ENCODE measurements at regions not wholly inside any gene's neighbourhood (a gene's known extent, or its start where the extent isn't known, plus 50 kb on each side); places are given as distances from the start of the nearest gene placed in this dataset.
"Not testable (repeated sequence)": the region's sequence is repeated elsewhere in the genome, so short reads cannot be mapped to it uniquely, and the experiment has no call there.

DNA sequence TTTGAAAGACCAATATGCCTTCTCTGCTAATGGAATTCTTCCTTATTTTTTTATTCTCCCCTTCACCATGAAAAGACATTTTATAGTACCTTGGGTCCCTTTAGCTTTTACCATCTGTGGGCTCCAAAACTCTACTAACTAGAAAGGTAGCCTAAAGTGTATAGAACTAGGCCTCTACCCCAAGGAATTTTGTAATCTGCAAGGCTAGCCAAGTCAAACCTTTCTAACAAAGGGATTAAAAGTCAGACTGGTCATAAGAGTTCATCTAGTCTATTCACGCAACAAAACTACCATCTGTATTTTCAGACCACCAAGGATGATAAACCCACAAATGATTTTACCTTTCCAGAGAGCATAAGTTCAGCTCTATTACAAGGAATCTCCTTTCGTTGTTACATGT, 189.5 kb upstream of the DCAF8L1 start:
- Histone ChIP-seq H2BK15ac (replicated peaks; ENCODE audit: low read depth) (no peak overlapping the region), H3K79me2 (ENCODE audit: control insufficient read depth, insufficient read depth, low read length) (no peaks in the 10 kb centered on the region), H2AK5ac (ENCODE audit: low read length) (no peak overlapping the region), H3K79me1 (ENCODE audit: low read length) (no peaks in the 10 kb centered on the region), H4K5ac (ENCODE audit: low read length) (no peak overlapping the region), H3K27ac (ENCODE audit: low read depth, low read length) (no peak overlapping the region), H2BK5ac (ENCODE audit: low read length) (no peak overlapping the region), H3K9ac (ENCODE audit: low read length) (no peak overlapping the region), H3K23ac (ENCODE audit: low read length) (no peak overlapping the region), H3K4me1 (ENCODE audit: control insufficient read depth, low read depth, low read length) (no peaks in the 10 kb centered on the region), H3K4ac (ENCODE audit: low read depth, low read length) (no peak overlapping the region), H4K8ac (ENCODE audit: low read depth, low read length) (no peak overlapping the region), H3K18ac (ENCODE audit: low read length) (no peak overlapping the region), H3K36me3 (ENCODE audit: control insufficient read depth, insufficient read depth, low read length) (no peaks in the 10 kb centered on the region), H3K4me2 (ENCODE audit: low read length) (no peak overlapping the region), H3K4me3 (ENCODE audit: low read length) (no peak overlapping the region), H3K27me3 (ENCODE audit: insufficient read depth, low read length, poor library complexity) (no peaks in the 10 kb centered on the region), H2BK120ac (ENCODE audit: low read depth, low read length) (no peak overlapping the region), H3K56ac (ENCODE audit: low read length) (no peak overlapping the region)
- no peak for DNase-seq
- no CpG with 5 or more reads among the region's 2 CpGs for WGBS (ENCODE audit: extremely low coverage, insufficient coverage, low lambda C conversion rate)

DNA sequence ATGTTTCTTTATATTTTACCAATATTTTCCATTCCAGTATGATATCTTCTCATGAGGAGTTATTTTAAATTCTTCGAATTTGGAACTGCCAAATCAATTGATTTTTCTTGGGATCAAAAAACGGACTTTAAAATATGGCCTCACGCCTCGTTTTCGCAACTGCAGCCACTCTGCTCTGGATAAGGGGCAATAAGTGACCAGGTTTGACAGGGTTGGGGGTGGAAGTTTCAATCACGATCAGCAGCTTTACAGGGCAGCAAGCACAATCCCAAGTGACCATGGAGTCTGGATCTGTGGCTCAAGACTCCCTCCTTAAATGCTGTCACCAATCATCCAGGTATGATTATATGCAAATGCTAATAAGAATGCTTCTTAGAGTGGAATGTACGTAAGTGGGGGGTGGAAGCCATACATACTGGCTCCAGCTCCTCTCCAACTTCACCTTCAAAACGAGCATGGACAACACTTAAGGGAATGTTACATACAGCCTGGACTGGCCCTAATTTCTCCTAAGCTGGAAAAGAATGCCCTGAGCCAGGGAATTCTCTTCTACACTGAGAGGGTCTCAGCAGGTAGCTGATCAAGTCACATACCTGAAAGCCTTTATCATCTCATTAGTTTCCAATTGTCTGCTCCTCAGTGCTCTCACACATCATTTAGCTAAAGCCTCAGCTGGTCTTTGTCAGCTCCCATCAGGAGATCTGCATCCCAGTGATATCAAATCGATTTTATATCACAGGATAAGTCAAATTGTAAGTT, 176.9 kb upstream of the DCAF8L1 start:
- Histone ChIP-seq H3K4me2 (ENCODE audit: low read length) (no peak overlapping the region), H3K4me3 (ENCODE audit: low read length) (no peak overlapping the region), H3K9ac (ENCODE audit: low read length) (no peak overlapping the region), H3K4me1 (ENCODE audit: control insufficient read depth, low read depth, low read length) (peaks cover 2% of the 10 kb centered on the region), H3K56ac (ENCODE audit: low read length) (no peak overlapping the region), H3K4ac (ENCODE audit: low read depth, low read length) (no peak overlapping the region), H2BK15ac (replicated peaks; ENCODE audit: low read depth) (no peak overlapping the region), H3K27ac (ENCODE audit: low read depth, low read length) (no peak overlapping the region), H3K23ac (ENCODE audit: low read length) (no peak overlapping the region), H3K79me1 (ENCODE audit: low read length) (no peaks in the 10 kb centered on the region), H4K5ac (ENCODE audit: low read length) (no peak overlapping the region), H3K18ac (ENCODE audit: low read length) (no peak overlapping the region), H3K36me3 (ENCODE audit: control insufficient read depth, insufficient read depth, low read length) (no peaks in the 10 kb centered on the region), H2BK120ac (ENCODE audit: low read depth, low read length) (no peak overlapping the region), H3K27me3 (ENCODE audit: insufficient read depth, low read length, poor library complexity) (no peaks in the 10 kb centered on the region), H4K8ac (ENCODE audit: low read depth, low read length) (no peak overlapping the region), H2AK5ac (ENCODE audit: low read length) (no peak overlapping the region), H2BK5ac (ENCODE audit: low read length) (no peak overlapping the region), H3K79me2 (ENCODE audit: control insufficient read depth, insufficient read depth, low read length) (no peaks in the 10 kb centered on the region)
- no CpG with 5 or more reads among the region's 9 CpGs for WGBS (ENCODE audit: extremely low coverage, insufficient coverage, low lambda C conversion rate)
- DNase-seq = peak; percentile 89

DNA sequence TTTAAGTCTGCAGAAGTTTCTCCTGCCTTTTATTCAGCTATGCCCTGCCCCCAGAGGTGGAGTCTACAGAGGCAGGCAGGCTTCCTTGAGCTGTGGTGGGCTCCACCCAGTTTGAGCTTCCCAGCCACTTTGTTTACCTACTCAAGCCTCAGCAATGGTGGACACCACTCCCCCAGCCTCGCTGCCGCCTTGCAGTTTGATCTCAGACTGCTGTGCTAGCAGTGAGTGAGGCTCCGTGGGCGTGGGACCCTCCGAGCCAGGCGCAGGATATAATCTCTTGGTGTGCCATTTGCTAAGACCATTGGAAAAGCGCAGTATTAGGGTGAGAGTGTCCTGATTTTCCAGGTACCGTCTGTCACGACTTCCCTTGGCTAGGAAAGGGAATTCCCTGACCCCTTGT, 171.0 kb upstream of the DCAF8L1 start:
- not testable (repeated sequence) for H3K27me3 ChIP-seq (ENCODE audit: insufficient read depth, low read length, poor library complexity)

DNA sequence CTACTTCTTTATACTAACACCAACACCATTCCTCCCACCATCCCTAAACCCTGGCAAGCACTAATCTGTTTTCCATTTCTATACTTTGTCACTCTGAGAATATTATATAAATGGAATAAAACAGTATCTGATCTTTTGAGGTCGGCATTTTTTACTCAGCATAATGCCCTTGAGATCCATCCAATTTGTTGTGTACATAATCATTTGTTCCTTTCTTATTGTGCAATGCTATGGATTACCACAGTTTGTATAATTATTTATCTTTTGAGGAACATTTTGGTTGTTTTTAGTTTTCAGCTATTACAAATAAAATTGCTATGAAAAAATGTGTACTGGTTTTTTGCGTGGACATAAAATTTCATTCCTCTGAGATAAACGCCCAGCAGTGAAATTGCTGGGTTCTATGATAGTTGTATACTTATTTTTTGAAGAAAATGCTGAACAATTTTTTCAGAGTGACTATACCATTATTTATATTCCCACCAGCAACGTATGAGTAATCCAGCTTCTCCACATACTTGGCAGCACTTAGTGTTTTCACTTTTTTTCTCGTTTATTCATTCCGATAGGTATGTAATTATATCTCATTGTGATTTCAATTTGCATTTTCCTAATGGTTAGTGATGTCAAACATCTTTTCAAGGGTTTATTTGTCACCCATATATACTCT, 154.3 kb upstream of the DCAF8L1 start:
- Histone ChIP-seq H3K4me1 (ENCODE audit: control insufficient read depth, low read depth, low read length) (no peaks in the 10 kb centered on the region), H3K4me3 (ENCODE audit: low read length) (no peak overlapping the region), H3K79me1 (ENCODE audit: low read length) (no peaks in the 10 kb centered on the region), H3K4ac (ENCODE audit: low read depth, low read length) (no peak overlapping the region), H2AK5ac (ENCODE audit: low read length) (no peak overlapping the region), H2BK15ac (replicated peaks; ENCODE audit: low read depth) (no peak overlapping the region), H4K5ac (ENCODE audit: low read length) (no peak overlapping the region), H3K9ac (ENCODE audit: low read length) (no peak overlapping the region), H3K56ac (ENCODE audit: low read length) (no peak overlapping the region), H4K8ac (ENCODE audit: low read depth, low read length) (no peak overlapping the region), H2BK120ac (ENCODE audit: low read depth, low read length) (no peak overlapping the region), H2BK5ac (ENCODE audit: low read length) (no peak overlapping the region), H3K4me2 (ENCODE audit: low read length) (no peak overlapping the region), H3K36me3 (ENCODE audit: control insufficient read depth, insufficient read depth, low read length) (no peaks in the 10 kb centered on the region), H3K18ac (ENCODE audit: low read length) (no peak overlapping the region), H3K79me2 (ENCODE audit: control insufficient read depth, insufficient read depth, low read length) (no peaks in the 10 kb centered on the region), H3K23ac (ENCODE audit: low read length) (no peak overlapping the region), H3K27me3 (ENCODE audit: insufficient read depth, low read length, poor library complexity) (no peaks in the 10 kb centered on the region), H3K27ac (ENCODE audit: low read depth, low read length) (no peak overlapping the region)
- DNase-seq = no peak
- no CpG with 5 or more reads among the region's 6 CpGs for WGBS (ENCODE audit: extremely low coverage, insufficient coverage, low lambda C conversion rate)

More for the DNA sequence above, 171.0 kb upstream of the DCAF8L1 start:
- not testable (repeated sequence) for H2BK120ac ChIP-seq (ENCODE audit: low read depth, low read length); DNase-seq; H3K23ac ChIP-seq (ENCODE audit: low read length); H3K36me3 ChIP-seq (ENCODE audit: control insufficient read depth, insufficient read depth, low read length); H3K9ac ChIP-seq (ENCODE audit: low read length); H4K5ac ChIP-seq (ENCODE audit: low read length); H3K4me1 ChIP-seq (ENCODE audit: control insufficient read depth, low read depth, low read length); H3K56ac ChIP-seq (ENCODE audit: low read length); H3K4me3 ChIP-seq (ENCODE audit: low read length); H3K18ac ChIP-seq (ENCODE audit: low read length); H3K79me2 ChIP-seq (ENCODE audit: control insufficient read depth, insufficient read depth, low read length); H2BK15ac ChIP-seq (replicated peaks; ENCODE audit: low read depth); H3K4me2 ChIP-seq (ENCODE audit: low read length); H2AK5ac ChIP-seq (ENCODE audit: low read length); H2BK5ac ChIP-seq (ENCODE audit: low read length); H3K79me1 ChIP-seq (ENCODE audit: low read length); H4K8ac ChIP-seq (ENCODE audit: low read depth, low read length); H3K27ac ChIP-seq (ENCODE audit: low read depth, low read length); H3K4ac ChIP-seq (ENCODE audit: low read depth, low read length)
- no CpG with 5 or more reads among the region's 9 CpGs for WGBS (ENCODE audit: extremely low coverage, insufficient coverage, low lambda C conversion rate)

DNA sequence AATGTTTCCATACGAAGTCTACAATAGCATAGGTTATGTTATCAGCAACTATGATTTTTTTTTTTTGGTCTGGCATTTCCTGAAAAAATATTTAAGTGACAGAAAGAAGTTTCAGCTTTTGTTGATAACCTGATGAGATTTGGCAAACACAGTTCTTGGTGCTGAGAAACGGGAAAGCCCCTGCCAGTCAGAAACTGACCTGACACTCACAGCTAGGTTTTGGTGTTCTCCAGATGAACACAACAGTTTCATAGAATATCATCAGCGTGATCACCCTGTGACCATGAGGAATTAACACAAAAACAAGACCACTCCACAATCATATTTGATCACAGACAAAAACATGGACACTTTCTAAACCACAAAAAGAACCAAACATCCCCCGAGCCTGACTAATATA, 152.5 kb upstream of the DCAF8L1 start:
- Histone ChIP-seq H3K23ac (ENCODE audit: low read length) (no peak overlapping the region), H3K56ac (ENCODE audit: low read length) (no peak overlapping the region)
- WGBS (ENCODE audit: extremely low coverage, insufficient coverage, low lambda C conversion rate) = no CpG with 5 or more reads among the region's 4 CpGs

More for the DNA sequence above, 152.5 kb upstream of the DCAF8L1 start:
- Histone ChIP-seq H2BK15ac (replicated peaks; ENCODE audit: low read depth) (no peak overlapping the region), H4K5ac (ENCODE audit: low read length) (no peak overlapping the region), H2AK5ac (ENCODE audit: low read length) (no peak overlapping the region), H3K36me3 (ENCODE audit: control insufficient read depth, insufficient read depth, low read length) (no peaks in the 10 kb centered on the region), H3K79me2 (ENCODE audit: control insufficient read depth, insufficient read depth, low read length) (no peaks in the 10 kb centered on the region), H3K4ac (ENCODE audit: low read depth, low read length) (no peak overlapping the region), H3K18ac (ENCODE audit: low read length) (no peak overlapping the region), H3K4me3 (ENCODE audit: low read length) (no peak overlapping the region), H4K8ac (ENCODE audit: low read depth, low read length) (no peak overlapping the region), H3K9ac (ENCODE audit: low read length) (no peak overlapping the region), H3K4me2 (ENCODE audit: low read length) (no peak overlapping the region), H3K4me1 (ENCODE audit: control insufficient read depth, low read depth, low read length) (no peaks in the 10 kb centered on the region), H3K79me1 (ENCODE audit: low read length) (no peaks in the 10 kb centered on the region), H3K27me3 (ENCODE audit: insufficient read depth, low read length, poor library complexity) (no peaks in the 10 kb centered on the region), H2BK5ac (ENCODE audit: low read length) (no peak overlapping the region), H3K27ac (ENCODE audit: low read depth, low read length) (no peak overlapping the region), H2BK120ac (ENCODE audit: low read depth, low read length) (no peak overlapping the region)
- DNase-seq = no peak
